ENCODE measurements at regions not wholly inside any gene's neighbourhood (a gene's known extent, or its start where the extent isn't known, plus 50 kb on each side); places are given as distances from the start of the nearest gene placed in this dataset.

- no peak for DNase-seq (ENCODE audit: low read depth)
- CTCF ChIA-PET, result interaction anchor here (1.7 kb wide), 1 partner anchor 15 kb away, joined by 4 read pairs; no protein-coding TSS in a partner anchor
- Histone ChIP-seq H3K4me3 (ENCODE audit: low read depth, low read length) (no peak overlapping the region), H3K27me3 (ENCODE audit: control insufficient read depth, insufficient read depth, low read length) (no peaks in the 10 kb centered on the region), H3K36me3 (ENCODE audit: control insufficient read depth, insufficient read depth, low read length) (no peaks in the 10 kb centered on the region)
- POLR2A ChIA-PET, result no interaction called here
- no peak for TF ChIP-seq CTCF (IDR thresholded peaks at IDR 0.05; ENCODE audit: insufficient read depth, low read depth, low read length)
These were observed 63.5 kb upstream of the RAD23B start for GRCh38 chr9:107219486-107220077.

DNA sequence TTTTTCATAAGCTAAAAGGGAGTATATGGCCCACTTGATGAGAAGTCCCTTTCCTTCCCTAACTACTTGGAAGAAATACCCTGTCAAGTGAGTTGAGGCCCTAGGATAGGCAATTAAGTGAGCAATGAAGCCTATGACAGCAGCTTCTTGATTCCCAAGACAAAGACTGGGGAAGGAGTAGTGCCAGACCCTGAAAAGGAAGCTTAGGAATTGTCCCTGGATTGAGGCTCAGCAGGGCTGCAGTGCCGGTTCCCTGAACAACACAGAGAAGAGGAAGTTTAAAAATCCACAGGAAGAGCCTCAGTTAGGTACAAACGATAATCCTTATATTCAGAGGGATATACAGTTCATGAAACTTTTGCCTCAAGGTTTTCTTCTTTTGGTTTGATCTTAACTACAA lies 61.8 kb upstream of the RAD23B start:
- Histone ChIP-seq H3K27me3 (ENCODE audit: control insufficient read depth, insufficient read depth, low read length) (no peaks in the 10 kb centered on the region), H3K4me3 (ENCODE audit: low read depth, low read length) (no peak overlapping the region), H3K36me3 (ENCODE audit: control insufficient read depth, insufficient read depth, low read length) (no peaks in the 10 kb centered on the region)
- no peak for TF ChIP-seq CTCF (IDR thresholded peaks at IDR 0.05; ENCODE audit: insufficient read depth, low read depth, low read length)
- DNase-seq (ENCODE audit: low read depth), result no peak
- ChIA-PET CTCF (interaction anchor here (1.0 to 1.7 kb wide), 2 partner anchors 13 to 20 kb away, joined by 3 to 4 read pairs; no protein-coding TSS in a partner anchor), POLR2A (no interaction called here)

DNA sequence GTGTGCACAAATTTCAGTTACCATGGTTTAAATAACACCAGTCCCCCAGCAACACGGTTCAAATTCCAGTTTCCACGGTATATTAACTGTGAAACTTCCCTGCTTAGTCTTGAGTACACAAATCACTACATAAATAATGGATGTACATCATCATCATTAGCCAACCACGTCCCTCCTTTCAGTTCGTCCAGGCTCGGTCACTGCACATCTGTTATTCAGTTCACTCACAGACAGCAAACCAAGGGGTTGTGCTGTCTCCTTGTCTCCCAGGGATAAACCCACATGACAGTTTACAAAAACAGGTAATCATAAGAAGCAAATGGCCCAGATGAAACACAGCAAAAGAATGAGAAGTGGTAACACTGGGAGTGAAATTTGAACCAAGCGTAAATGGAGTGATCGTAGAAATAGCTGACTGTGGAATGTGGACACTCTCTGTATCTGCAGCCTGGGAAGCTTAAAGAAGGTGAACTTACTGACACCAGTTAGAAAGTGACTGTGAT lies 61.0 kb upstream of the RAD23B start:
- no peak for DNase-seq (ENCODE audit: low read depth)
- CTCF ChIA-PET, result interaction anchor here (1.0 to 1.9 kb wide), 2 partner anchors 10 to 20 kb away, joined by 3 to 4 read pairs; no protein-coding TSS in a partner anchor
- POLR2A ChIA-PET, result no interaction called here
- H3K27me3 ChIP-seq (ENCODE audit: control insufficient read depth, insufficient read depth, low read length), result no peaks in the 10 kb centered on the region
- peak overlapping the region; percentile 20 for H3K4me3 ChIP-seq (ENCODE audit: low read depth, low read length)
- no peaks in the 10 kb centered on the region for H3K36me3 ChIP-seq (ENCODE audit: control insufficient read depth, insufficient read depth, low read length)
- no peak for TF ChIP-seq CTCF (IDR thresholded peaks at IDR 0.05; ENCODE audit: insufficient read depth, low read depth, low read length)

GRCh38 chr9:107223381-107223780 lies 59.7 kb upstream of the RAD23B start:
- ChIA-PET CTCF (interaction anchor here (1.3 to 1.9 kb wide), 2 partner anchors 9 to 17 kb away, joined by 3 to 4 read pairs; no protein-coding TSS in a partner anchor), POLR2A (no interaction called here)
- Histone ChIP-seq H3K4me3 (ENCODE audit: low read depth, low read length) (no peak overlapping the region), H3K27me3 (ENCODE audit: control insufficient read depth, insufficient read depth, low read length) (no peaks in the 10 kb centered on the region), H3K36me3 (ENCODE audit: control insufficient read depth, insufficient read depth, low read length) (no peaks in the 10 kb centered on the region)
- no peak for TF ChIP-seq CTCF (IDR thresholded peaks at IDR 0.05; ENCODE audit: insufficient read depth, low read depth, low read length)
- no peak for DNase-seq (ENCODE audit: low read depth)

DNA sequence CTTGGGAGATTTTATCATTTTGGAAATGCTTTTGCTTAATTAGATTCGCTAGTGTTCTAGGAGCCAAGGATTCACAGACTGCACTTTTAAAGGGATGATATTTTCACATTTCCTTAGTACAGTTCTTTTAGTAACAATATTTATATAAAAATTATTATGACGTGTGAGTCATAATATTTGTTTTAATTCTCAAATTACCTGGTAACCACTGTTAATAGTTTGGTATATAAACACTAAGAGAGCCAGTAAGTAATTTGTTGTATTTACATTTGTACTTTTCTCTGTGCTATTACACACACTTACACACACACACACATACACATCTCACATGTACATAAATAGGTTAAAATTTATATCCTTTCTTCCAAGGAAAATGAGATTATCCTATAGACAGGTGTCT lies 58.8 kb upstream of the RAD23B start:
- H3K4me3 ChIP-seq (ENCODE audit: low read depth, low read length), result no peak overlapping the region
- no peaks in the 10 kb centered on the region for H3K36me3 ChIP-seq (ENCODE audit: control insufficient read depth, insufficient read depth, low read length)
- ChIA-PET POLR2A (no interaction called here), CTCF (no interaction called here)
- H3K27me3 ChIP-seq (ENCODE audit: control insufficient read depth, insufficient read depth, low read length), result 0 out of 2 replicates have a peak, but pooled peaks cover 3% of the 10 kb centered on the region
- TF ChIP-seq CTCF (IDR thresholded peaks at IDR 0.05; ENCODE audit: insufficient read depth, low read depth, low read length), result no peak
- no peak for DNase-seq (ENCODE audit: low read depth)

Data from BJ (cell line).